Naive thymus-derived CD4-positive, alpha-beta T cell (primary cell): ENCODE measurements at regions not wholly inside any gene's neighbourhood (a gene's known extent, or its start where the extent isn't known, plus 50 kb on each side); places are given as distances from the start of the nearest gene placed in this dataset.

Experiments used
- ATAC-seq: fragments of 150-1000 bp; cut with Tn5 transposase; 2 replicates; pipeline ENCODE4 v1.10.0; 2021; ENCODE audit warnings: mild to moderate bottlenecking, moderate library complexity
- CTCF ChIA-PET: fragments of 350-600 bp; sonication (Branson Sonifier 250); formaldehyde crosslinking; loops from one replicate; lab custom pipeline; 2021; ENCODE audit warnings: antibody characterized with exemption; lab: Charles Lee
- POLR2A ChIA-PET: fragments of 350-600 bp; sonication (Branson Sonifier 250); formaldehyde crosslinking; loops from one replicate; lab custom pipeline; 2021; ENCODE audit warnings: antibody characterized with exemption, inconsistent platforms; lab: Charles Lee
- DNase-seq, 9 donors: peaks; one replicate each; pipeline versions ENCODE4 v3.0.0 to v3.0.0-alpha.2; 2020 to 2022; ENCODE audit warnings: mixed read lengths in 1 of 9
- H3K27ac ChIP-seq: one replicate; pipeline ENCODE4 v1.7.0; 2013; ENCODE audit warnings: mild to moderate bottlenecking, low read depth, low read length, moderate library complexity
- H3K27me3 ChIP-seq, 2 donors: one replicate each; pipeline ENCODE4 v1.7.0; 2013; ENCODE audit warnings: low read length in 2 of 2, mild to moderate bottlenecking in 2 of 2, moderate library complexity in 2 of 2; ENCODE audit not compliant: control insufficient read depth in 2 of 2, insufficient read depth in 2 of 2
- H3K36me3 ChIP-seq, 3 experiments: 1 replicate in 2 of 3; 2 replicates in 1 of 3; pipeline ENCODE4 v1.7.0; 2013; ENCODE audit warnings: low read length in 3 of 3, mild to moderate bottlenecking in 3 of 3, moderate library complexity in 1 of 3; ENCODE audit not compliant: insufficient read depth in 3 of 3, control insufficient read depth in 2 of 3
- H3K4me1 ChIP-seq, 2 donors: one replicate each; pipeline ENCODE4 v1.7.0; 2013; ENCODE audit warnings: low read length in 2 of 2, mild to moderate bottlenecking in 2 of 2, moderate library complexity in 1 of 2; ENCODE audit not compliant: control insufficient read depth in 2 of 2, insufficient read depth in 2 of 2
- H3K4me3 ChIP-seq: 2 replicates; pipeline ENCODE4 v1.7.0; 2013; ENCODE audit warnings: mild to moderate bottlenecking, low read length
- H3K9me3 ChIP-seq, 3 experiments: 1 replicate in 2 of 3; 2 replicates in 1 of 3; pipeline ENCODE4 v1.7.0; 2013; ENCODE audit warnings: low read length in 3 of 3; ENCODE audit not compliant: control insufficient read depth in 2 of 3
- H3K27ac Mint-ChIP-seq, 9 donors: one replicate each; pipeline ENCODE4 v1.8.0; 2020 to 2022; ENCODE audit warnings: mixed read lengths in 9 of 9, mild to moderate bottlenecking in 8 of 9, moderate library complexity in 5 of 9, inconsistent platforms in 2 of 9
- H3K27me3 Mint-ChIP-seq, 5 donors: one replicate each; pipeline ENCODE4 v1.8.0; 2021 to 2022; ENCODE audit warnings: mixed read lengths in 5 of 5, mild to moderate bottlenecking in 1 of 5
- H3K36me3 Mint-ChIP-seq, 5 donors: one replicate each; pipeline ENCODE4 v1.8.0; 2020 to 2022; ENCODE audit warnings: mixed read lengths in 5 of 5, mild to moderate bottlenecking in 3 of 5, inconsistent platforms in 1 of 5
- H3K4me1 Mint-ChIP-seq, 7 donors: one replicate each; pipeline ENCODE4 v1.8.0; 2020 to 2022; ENCODE audit warnings: mixed read lengths in 7 of 7, mild to moderate bottlenecking in 3 of 7, inconsistent platforms in 1 of 7
- H3K4me3 Mint-ChIP-seq, 10 donors: one replicate each; pipeline ENCODE4 v1.8.0; 2020 to 2022; ENCODE audit warnings: mild to moderate bottlenecking in 10 of 10, mixed read lengths in 10 of 10, moderate library complexity in 6 of 10, inconsistent platforms in 2 of 10
- H3K9me3 Mint-ChIP-seq, 11 donors: one replicate each; pipeline ENCODE4 v1.8.0; 2020 to 2022; ENCODE audit warnings: mixed read lengths in 11 of 11, mild to moderate bottlenecking in 4 of 11, inconsistent platforms in 1 of 11, moderate library complexity in 1 of 11
- intact Hi-C, 2 donors: fragments of 100-400 bp; cut with micrococcal nuclease; formaldehyde crosslinking; loops; one replicate each; pipeline ENCODE4 v1.15.1; 2023

DNA sequence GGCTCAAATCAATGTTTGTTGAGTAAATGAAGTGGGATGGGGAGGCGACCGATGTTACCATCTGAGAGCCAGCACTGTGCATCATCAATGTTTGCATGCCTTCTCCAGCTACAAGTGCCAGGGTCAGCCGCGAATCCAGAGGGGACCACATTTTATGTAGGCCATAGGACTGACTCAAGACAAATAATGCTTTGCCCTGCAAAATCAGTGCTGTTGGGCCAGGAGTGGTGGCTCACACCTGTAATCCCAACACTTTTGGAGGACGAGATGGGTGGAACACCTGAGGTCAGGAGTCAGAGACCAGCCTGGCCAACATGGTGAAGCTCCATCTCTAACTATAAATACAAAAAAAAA, 53.1 kb upstream of the WSB1 start:
- intact Hi-C loops: no loop called here
- H3K27me3 Mint-ChIP-seq: peaks cover 0 to 16% (median 4%) of the 10 kb centered on the region in 5 donors
- H3K4me1 Mint-ChIP-seq: peaks cover 0 to 31% (median 5%) of the 10 kb centered on the region in 7 donors
- H3K4me3 Mint-ChIP-seq: no peak overlapping the region
- Histone ChIP-seq H3K36me3 (no peaks in the 10 kb centered on the region), H3K9me3 (no peaks in the 10 kb centered on the region), H3K27ac (no peak overlapping the region), H3K4me3 (no peak overlapping the region), H3K27me3 (no peaks in the 10 kb centered on the region), H3K4me1 (no peaks in the 10 kb centered on the region)
- ATAC-seq (no peak), DNase-seq (no peak)
- no peak overlapping the region for H3K27ac Mint-ChIP-seq
- H3K9me3 Mint-ChIP-seq: no peaks in the 10 kb centered on the region
- no peaks in the 10 kb centered on the region for H3K36me3 Mint-ChIP-seq
- ChIA-PET CTCF (interaction anchor here (0.9 to 9.5 kb wide), 3 partner anchors 86 to 360 kb away, joined by 3 to 178 read pairs (median 4); no protein-coding TSS in a partner anchor), POLR2A (no interaction called here)

- Mint-ChIP-seq H3K9me3 (no peaks in the 10 kb centered on the region), H3K27me3 (peaks cover 0 to 16% (median 4%) of the 10 kb centered on the region in 5 donors), H3K27ac (peak overlapping the region in 1 of 9 donors; percentile 46), H3K36me3 (no peaks in the 10 kb centered on the region), H3K4me3 (no peak overlapping the region), H3K4me1 (peaks cover 0 to 32% (median 5%) of the 10 kb centered on the region in 7 donors)
- no peak overlapping the region for H3K27ac ChIP-seq
- no peaks in the 10 kb centered on the region for H3K27me3 ChIP-seq
- intact Hi-C loops: no loop called here
- ChIA-PET CTCF (interaction anchor here (0.9 to 9.5 kb wide), 3 partner anchors 86 to 360 kb away, joined by 3 to 178 read pairs (median 3); no protein-coding TSS in a partner anchor), POLR2A (no interaction called here)
- ATAC-seq (no peak), DNase-seq (no peak)
- no peaks in the 10 kb centered on the region for H3K9me3 ChIP-seq
- no peak overlapping the region for H3K4me3 ChIP-seq
- no peaks in the 10 kb centered on the region for H3K4me1 ChIP-seq
- H3K36me3 ChIP-seq: no peaks in the 10 kb centered on the region
Measured at GRCh38 chr17:27241346-27241946, 52.5 kb upstream of the WSB1 start.

GRCh38 chr17:27242951-27243350, 51.0 kb upstream of the WSB1 start:
- ATAC-seq: no peak
- Mint-ChIP-seq H3K9me3 (no peaks in the 10 kb centered on the region), H3K36me3 (no peaks in the 10 kb centered on the region), H3K4me1 (peaks cover 0 to 32% (median 5%) of the 10 kb centered on the region in 7 donors), H3K27me3 (peaks cover 0 to 22% (median 4%) of the 10 kb centered on the region in 5 donors), H3K4me3 (no peak overlapping the region), H3K27ac (peak overlapping the region in 1 of 9 donors; percentile 13)
- Histone ChIP-seq H3K9me3 (no peaks in the 10 kb centered on the region), H3K27ac (no peak overlapping the region), H3K36me3 (no peaks in the 10 kb centered on the region), H3K4me3 (no peak overlapping the region), H3K4me1 (no peaks in the 10 kb centered on the region), H3K27me3 (no peaks in the 10 kb centered on the region)
- no peak for DNase-seq
- CTCF ChIA-PET: interaction anchor here (1.4 to 9.5 kb wide), 2 partner anchors 90 to 358 kb away, joined by 3 to 178 read pairs; no protein-coding TSS in a partner anchor
- intact Hi-C loops: no loop called here
- POLR2A ChIA-PET: no interaction called here

- DNase-seq (no peak), ATAC-seq (no peak)
- no peak overlapping the region for H3K27ac ChIP-seq
- intact Hi-C loops: loop anchor here in 1 of 2 donors (2.0 kb wide), 1 partner anchor 51 kb away; the partner anchor contains the start of gene WSB1
- no peaks in the 10 kb centered on the region for H3K36me3 ChIP-seq
- no peaks in the 10 kb centered on the region for H3K27me3 ChIP-seq
- H3K9me3 ChIP-seq: no peaks in the 10 kb centered on the region
- Mint-ChIP-seq H3K36me3 (no peaks in the 10 kb centered on the region), H3K4me3 (no peak overlapping the region), H3K4me1 (peaks cover 0 to 27% (median 5%) of the 10 kb centered on the region in 7 donors), H3K9me3 (no peaks in the 10 kb centered on the region), H3K27ac (no peak overlapping the region), H3K27me3 (peaks cover 4 to 25% (median 6%) of the 10 kb centered on the region in 5 donors)
- H3K4me1 ChIP-seq: no peaks in the 10 kb centered on the region
- H3K4me3 ChIP-seq: no peak overlapping the region
- ChIA-PET POLR2A (no interaction called here), CTCF (interaction anchor here (0.8 kb wide), 1 partner anchor 171 kb away, joined by 3 read pairs; no protein-coding TSS in a partner anchor)
Measured at GRCh38 chr17:27244011-27244410, 49.9 kb upstream of the WSB1 start.
